MG63 (cell line): ENCODE measurements at regions not wholly inside any gene's neighbourhood (a gene's known extent, or its start where the extent isn't known, plus 50 kb on each side); places are given as distances from the start of the nearest gene placed in this dataset.
"Not testable (repeated sequence)": the region's sequence is repeated elsewhere in the genome, so short reads cannot be mapped to it uniquely, and the experiment has no call there.

Source experiments
- DNase-seq: peaks from one replicate; pipeline ENCODE4 v3.0.0-alpha.2; 2020
- H3K27me3 ChIP-seq: fragments of 250-450 bp; sonication (Bioruptor Pico); 2 replicates; pipeline ENCODE4 v1.5.1; 2020; ENCODE audit warnings: mild to moderate bottlenecking, moderate library complexity
- H3K36me3 ChIP-seq: fragments of 250-450 bp; sonication (Bioruptor Pico); 2 replicates; pipeline ENCODE4 v1.5.1; 2020; ENCODE audit warnings: mild to moderate bottlenecking, moderate library complexity
- H3K4me3 ChIP-seq: fragments of 250-450 bp; sonication (Bioruptor Pico); 2 replicates; pipeline ENCODE4 v1.5.1; 2020; ENCODE audit warnings: mild to moderate bottlenecking, moderate library complexity
- H3K9me3 ChIP-seq: fragments of 250-450 bp; sonication (Bioruptor Pico); 2 replicates; pipeline ENCODE4 v1.5.1; 2020; ENCODE audit warnings: mild to moderate bottlenecking, moderate library complexity

DNA sequence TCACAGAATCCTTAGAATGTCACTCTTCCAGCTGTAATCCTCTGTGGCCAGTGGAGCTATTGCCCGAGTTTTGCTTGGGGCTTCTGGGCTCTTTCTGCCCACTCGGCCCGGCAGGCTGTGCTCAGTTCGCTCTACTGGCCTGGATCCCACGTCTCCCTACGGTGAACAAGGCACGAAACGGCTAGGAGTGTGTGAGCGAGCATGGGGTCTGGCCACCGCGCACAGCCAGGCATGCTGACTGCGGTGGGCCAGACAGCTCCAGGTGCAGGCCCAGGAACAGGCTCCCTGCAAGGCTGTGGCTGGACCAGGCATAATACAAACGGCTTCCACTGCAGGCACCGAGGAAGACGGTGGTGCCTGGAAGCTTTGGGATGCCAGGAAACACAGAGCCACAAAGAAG, 2035.5 kb upstream of the ACO1 start:
- Histone ChIP-seq H3K9me3 (no peaks in the 10 kb centered on the region), H3K27me3 (no peaks in the 10 kb centered on the region), H3K36me3 (no peaks in the 10 kb centered on the region), H3K4me3 (no peak overlapping the region)
- no peak for DNase-seq

DNA sequence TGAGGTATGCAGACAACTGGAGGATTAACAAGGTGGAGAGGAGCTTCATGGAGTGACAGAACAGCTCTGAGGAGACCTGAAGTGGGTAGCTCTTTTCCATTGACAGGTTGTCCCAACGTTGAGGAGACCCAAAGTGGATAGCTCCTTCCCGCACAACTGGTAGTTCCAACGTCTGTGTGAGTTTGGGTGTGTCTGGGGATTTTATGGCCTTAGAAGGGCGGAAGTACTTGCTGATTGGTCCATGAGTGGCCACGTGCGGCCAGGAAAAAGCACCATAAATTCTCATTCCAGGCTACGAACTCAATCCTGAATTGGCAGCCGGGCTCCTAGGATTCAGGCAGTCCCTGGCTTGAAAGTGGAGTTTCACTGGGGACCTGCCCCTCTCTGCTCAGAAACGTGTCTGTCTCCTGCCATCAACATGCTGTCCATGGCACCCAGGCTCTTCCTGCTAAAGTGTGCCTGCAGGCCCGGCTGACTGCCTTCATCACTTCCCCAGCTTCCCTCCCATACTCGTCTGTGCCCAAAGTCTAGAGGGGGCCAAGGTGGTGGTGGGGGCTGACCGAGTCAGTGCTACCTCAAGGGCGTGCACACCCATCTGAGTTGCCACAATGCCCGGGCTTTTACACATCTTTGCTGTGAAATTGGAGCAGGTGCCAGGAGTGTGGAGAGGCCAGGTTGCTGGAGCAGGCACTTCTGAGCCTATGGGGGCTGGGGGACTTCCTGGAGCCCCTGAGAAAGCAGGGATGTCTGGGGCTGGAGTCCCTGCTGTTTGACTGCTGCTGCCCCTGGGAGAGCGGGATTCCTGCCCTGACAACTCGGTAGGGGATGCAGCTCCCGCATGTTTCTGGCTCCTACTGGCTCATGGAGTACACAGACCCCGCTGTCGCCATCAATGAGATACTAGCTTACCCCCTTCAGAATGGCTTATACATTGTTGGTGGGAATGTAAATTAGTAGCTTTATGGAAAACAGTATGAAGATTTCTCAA, 2034.6 kb upstream of the ACO1 start:
- no peaks in the 10 kb centered on the region for H3K36me3 ChIP-seq
- H3K9me3 ChIP-seq: no peaks in the 10 kb centered on the region
- no peak for DNase-seq

DNA sequence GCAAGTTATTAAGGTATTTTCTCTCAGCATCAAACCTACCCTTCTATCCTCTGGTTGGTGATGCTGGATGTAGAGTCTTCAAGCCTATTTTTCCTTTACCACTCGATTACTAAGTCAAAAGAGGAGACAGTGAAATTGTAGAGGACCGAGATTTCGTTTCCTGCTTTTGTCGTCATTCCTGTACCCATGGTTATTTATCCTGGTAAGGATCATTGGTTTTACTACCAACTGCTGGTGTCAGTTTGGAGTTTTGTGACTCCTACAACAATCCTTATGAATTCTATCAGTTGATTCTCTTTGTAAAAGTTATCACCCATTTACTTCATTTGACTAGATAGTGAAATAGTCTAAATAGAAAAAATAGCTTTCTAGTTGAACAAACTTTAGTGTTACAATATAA, 2028.2 kb upstream of the ACO1 start:
- Histone ChIP-seq H3K27me3 (no peaks in the 10 kb centered on the region), H3K9me3 (no peaks in the 10 kb centered on the region), H3K36me3 (no peaks in the 10 kb centered on the region), H3K4me3 (peak overlapping the region; percentile 23; the same call in 1 of the 2 replicates)
- DNase-seq: no peak

More for the DNA sequence above, 2034.6 kb upstream of the ACO1 start:
- Histone ChIP-seq H3K27me3 (no peaks in the 10 kb centered on the region), H3K4me3 (no peak overlapping the region)

DNA sequence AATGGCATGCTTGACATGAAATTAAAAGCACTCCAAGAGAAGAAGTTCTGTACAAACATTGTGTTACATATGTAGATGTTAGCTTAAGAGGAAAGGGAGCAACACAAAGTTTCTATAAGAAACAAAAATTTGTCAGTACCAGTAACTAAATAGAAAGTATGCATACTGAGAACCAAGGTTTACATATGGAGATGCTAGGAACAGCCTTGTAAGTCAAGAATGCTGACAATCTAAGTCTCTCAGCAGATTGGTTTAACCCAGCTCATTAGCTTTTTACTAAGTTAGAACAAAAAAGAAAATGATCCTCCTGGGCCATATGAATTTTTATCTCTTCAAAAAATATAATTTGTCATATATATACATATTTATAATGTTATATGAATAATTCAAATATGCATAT, 2022.1 kb upstream of the ACO1 start:
- Histone ChIP-seq H3K4me3 (no peak overlapping the region), H3K9me3 (no peaks in the 10 kb centered on the region), H3K36me3 (no peaks in the 10 kb centered on the region), H3K27me3 (no peaks in the 10 kb centered on the region)
- DNase-seq: no peak

DNA sequence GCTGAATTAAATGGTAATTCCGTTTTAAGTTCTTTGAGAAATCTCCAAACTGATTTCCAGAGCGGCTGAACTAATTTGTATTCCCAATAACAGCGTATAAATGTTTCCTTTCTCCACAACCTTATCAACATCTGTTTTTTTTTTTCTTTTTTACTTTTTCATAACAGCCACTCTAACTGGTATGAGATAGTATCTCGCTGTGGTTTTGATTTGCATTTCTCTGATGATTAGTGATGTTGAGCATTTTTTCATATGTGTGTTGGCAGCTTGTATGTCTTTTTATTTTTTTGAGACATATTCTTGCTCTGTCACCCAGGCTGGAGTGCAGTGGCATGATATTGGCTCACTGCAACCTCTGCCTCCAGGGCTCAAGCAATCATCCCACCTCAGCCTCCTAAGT, 2018.3 kb upstream of the ACO1 start:
- not testable (repeated sequence) for H3K36me3 ChIP-seq, DNase-seq, H3K27me3 ChIP-seq, H3K9me3 ChIP-seq, H3K4me3 ChIP-seq

DNA sequence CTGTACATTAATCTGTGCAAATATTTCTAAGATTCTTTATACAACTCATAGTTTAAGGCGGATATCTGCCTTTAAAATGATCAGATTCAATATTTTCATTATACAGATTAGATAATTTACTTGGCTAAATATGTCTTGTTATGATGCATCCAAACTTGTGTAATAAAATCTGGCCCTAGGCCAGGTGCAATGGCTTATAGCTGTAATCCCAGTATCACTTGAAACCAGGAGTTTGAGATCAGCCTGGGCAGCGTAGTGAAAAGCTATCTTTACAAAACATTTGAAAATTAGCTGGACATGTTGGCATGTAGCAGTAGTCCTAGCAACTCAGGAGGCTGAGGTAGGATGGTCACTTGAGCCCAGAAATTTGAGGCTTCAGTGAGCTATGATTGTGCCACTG, 2002.2 kb upstream of the ACO1 start:
- Histone ChIP-seq H3K36me3 (no peaks in the 10 kb centered on the region), H3K4me3 (no peak overlapping the region), H3K9me3 (no peaks in the 10 kb centered on the region), H3K27me3 (no peaks in the 10 kb centered on the region)
- no peak for DNase-seq

DNA sequence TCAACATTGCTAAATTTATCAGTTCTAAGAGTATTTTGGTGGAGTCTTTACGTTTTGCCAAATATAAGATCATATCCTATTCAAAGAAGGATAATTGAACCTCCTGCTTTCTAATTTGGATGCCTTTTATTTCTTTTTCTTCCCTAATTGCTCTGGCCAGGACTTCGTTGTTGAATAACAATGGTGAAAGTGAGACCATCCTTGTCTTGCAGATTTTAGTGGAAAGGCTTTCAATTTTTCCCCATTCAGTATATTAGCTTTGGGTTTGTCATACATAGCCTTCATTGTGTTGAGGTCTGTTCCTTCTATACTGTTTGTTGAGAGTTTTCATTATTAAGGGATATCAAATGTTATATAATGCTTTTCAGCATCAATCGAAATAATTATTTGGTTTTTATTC, 1974.2 kb upstream of the ACO1 start:
- Histone ChIP-seq H3K36me3 (no peaks in the 10 kb centered on the region), H3K4me3 (no peak overlapping the region), H3K27me3 (no peaks in the 10 kb centered on the region), H3K9me3 (no peaks in the 10 kb centered on the region)
- DNase-seq: no peak

DNA sequence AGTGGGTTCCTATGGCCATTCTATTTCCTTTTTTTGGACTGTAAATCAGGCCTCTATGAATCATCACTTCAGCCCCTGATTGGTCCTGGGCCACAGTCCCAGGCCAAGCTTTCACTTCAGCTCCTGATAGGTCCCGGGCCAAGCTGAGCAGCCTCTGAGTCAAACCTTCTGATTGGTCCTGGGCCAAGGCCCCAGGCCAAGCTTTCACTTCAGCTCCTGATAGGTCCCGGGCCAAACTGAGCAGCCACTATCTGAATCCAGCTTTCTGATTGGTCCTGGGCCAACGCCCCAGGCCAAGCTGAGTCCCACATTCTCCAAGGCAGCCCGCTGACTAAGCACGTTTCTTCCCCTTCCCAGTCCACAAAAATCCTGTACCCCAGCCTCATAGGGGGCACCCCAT, 1972.9 kb upstream of the ACO1 start:
- Histone ChIP-seq H3K27me3 (no peaks in the 10 kb centered on the region), H3K4me3 (no peak overlapping the region), H3K36me3 (no peaks in the 10 kb centered on the region), H3K9me3 (no peaks in the 10 kb centered on the region)
- DNase-seq: peak; percentile 27

DNA sequence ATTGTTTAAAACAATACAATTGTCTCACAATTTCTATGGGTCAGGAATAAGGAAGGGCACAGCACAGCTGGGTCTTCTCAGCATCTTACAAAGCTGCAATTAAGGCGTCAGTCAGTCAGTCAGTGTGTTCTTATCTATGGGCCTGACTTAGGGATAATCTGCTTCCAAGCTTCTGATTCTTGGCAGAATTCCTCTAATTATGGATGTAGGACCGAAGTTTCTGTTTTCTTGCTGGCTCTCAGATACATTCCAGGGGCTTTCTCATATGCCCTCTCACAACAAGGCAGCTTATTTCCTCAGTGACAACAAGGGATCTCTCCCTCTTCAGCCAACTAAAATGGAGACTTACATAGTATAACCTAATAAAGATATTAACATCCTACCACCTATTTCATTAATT, 1925.3 kb upstream of the ACO1 start:
- Histone ChIP-seq H3K27me3 (no peaks in the 10 kb centered on the region), H3K4me3 (no peak overlapping the region), H3K36me3 (no peaks in the 10 kb centered on the region), H3K9me3 (no peaks in the 10 kb centered on the region)
- no peak for DNase-seq

DNA sequence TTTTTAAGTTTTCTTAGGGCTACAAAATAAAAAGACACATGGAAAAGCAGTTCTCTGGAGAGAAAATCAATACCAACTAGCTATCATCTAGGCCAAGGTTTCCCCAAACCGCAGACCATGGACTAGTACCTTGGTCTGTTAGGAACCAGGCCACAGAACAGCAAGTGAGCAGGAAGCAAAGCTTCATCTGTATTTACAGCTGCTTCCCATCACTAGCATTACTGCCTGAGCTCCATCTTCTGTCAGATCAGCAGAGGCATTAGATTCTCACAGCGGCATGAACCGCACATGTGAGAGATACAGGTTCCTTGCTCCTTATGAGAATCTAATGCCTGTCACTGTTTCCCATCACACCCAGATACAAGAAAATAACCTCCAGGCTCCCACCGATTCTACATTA, 1907.6 kb upstream of the ACO1 start:
- no peaks in the 10 kb centered on the region for H3K36me3 ChIP-seq
- H3K9me3 ChIP-seq: no peaks in the 10 kb centered on the region
- no peaks in the 10 kb centered on the region for H3K27me3 ChIP-seq
- no peak overlapping the region for H3K4me3 ChIP-seq
- DNase-seq: no peak

DNA sequence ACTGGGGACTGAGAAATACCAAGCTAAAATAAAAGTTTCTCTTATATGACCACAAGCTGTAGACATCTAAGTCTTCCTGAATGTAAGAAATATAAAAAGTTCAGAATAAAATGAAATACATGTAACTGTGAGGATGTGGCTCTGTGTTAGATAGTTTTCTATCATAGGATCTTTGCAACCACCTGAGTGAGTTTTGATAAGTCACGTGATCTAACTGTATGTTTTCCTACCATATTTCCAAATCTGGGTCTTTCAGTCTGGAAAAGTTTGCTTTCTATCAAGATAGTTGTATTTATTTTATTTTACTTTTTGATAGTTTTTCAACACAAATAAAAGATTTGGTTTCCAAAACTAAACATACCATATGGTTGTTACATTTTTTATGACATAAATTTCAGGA, 1905.8 kb upstream of the ACO1 start:
- Histone ChIP-seq H3K4me3 (no peak overlapping the region), H3K9me3 (no peaks in the 10 kb centered on the region), H3K36me3 (no peaks in the 10 kb centered on the region), H3K27me3 (no peaks in the 10 kb centered on the region)
- DNase-seq: no peak

DNA sequence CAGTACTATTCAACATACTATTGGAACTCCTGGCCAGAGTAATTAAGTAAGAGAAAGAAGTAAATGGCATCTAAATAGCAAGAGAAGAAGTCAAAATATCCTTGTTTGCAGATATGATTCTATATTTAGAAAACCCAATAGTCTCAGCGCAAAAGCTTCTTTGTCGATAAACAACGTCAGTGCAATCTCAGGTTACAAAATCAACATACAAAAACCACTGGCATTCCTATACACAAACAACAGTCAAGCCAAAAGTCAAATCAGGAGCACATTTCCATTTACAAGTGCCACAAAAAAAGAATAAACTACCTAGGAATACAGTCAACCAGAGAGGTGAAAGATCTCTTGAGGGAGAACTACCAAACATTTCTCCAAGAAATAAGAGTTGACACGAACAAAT, 1901.9 kb upstream of the ACO1 start:
- DNase-seq: no peak
- H3K36me3 ChIP-seq: no peaks in the 10 kb centered on the region
- no peaks in the 10 kb centered on the region for H3K9me3 ChIP-seq
- H3K4me3 ChIP-seq: no peak overlapping the region
- no peaks in the 10 kb centered on the region for H3K27me3 ChIP-seq

DNA sequence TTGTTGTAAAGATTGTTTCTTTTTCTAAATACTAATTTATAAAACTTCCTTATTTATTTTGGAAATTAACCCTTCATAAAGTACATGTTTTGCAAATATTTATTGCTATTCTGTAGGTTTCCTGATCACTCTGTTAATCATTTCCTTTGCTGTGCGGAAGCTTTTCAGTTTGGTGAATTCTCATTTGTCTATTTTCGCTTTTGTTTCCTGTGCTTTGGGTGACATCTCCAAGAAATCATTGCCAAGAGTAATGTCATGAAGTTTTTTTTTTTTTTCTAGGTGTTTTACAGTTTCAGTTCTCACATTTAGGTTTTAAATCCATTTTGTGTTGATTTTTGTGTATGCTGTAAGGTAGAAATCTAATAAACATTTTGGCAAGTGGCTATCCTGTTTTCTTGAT, 1899.8 kb upstream of the ACO1 start:
- H3K4me3 ChIP-seq: no peak overlapping the region
- H3K36me3 ChIP-seq: no peaks in the 10 kb centered on the region
- no peak for DNase-seq
- H3K27me3 ChIP-seq: no peaks in the 10 kb centered on the region
- no peaks in the 10 kb centered on the region for H3K9me3 ChIP-seq

DNA sequence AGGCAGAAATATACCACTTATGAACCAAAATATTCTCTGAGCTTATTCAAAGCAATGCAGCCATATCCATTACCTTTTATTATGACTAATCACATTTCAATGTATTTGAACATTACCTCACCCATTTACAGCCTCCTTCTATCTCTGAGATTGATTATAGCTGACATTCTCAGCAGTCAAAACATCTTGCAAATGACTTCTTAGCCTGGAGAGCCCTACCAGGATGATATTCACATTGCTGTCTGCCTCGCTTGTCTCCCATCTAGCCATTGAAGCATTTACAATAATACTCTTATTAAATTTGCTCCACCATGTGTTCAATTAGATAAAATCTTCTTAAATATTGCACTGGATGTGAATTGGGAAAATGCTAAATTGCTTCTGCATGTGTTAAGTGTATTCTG, 1879.9 kb upstream of the ACO1 start:
- DNase-seq: no peak
- no peaks in the 10 kb centered on the region for H3K27me3 ChIP-seq

DNA sequence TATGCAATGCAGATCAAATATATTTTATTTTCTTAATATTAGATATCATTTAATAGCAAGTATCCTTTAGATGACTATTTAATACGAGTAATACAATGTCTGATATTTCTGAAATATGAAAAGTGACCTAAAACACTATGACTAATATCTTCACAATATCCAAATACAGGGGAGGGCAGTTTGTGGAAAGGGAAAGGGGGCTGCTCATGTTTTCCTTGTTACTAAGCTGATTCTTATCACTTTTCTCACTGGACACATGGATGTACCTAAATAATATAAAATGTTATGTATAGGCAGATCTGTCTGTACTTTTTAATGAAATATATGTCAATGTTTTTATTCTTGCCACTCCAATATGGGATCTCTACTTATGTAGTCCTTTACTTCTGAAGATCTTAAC, 1879.1 kb upstream of the ACO1 start:
- DNase-seq: no peak
- Histone ChIP-seq H3K9me3 (no peaks in the 10 kb centered on the region), H3K4me3 (no peak overlapping the region), H3K36me3 (no peaks in the 10 kb centered on the region), H3K27me3 (no peaks in the 10 kb centered on the region)

More for the DNA sequence above, 1879.9 kb upstream of the ACO1 start:
- H3K9me3 ChIP-seq: no peaks in the 10 kb centered on the region
- H3K36me3 ChIP-seq: no peaks in the 10 kb centered on the region
- H3K4me3 ChIP-seq: no peak overlapping the region

DNA sequence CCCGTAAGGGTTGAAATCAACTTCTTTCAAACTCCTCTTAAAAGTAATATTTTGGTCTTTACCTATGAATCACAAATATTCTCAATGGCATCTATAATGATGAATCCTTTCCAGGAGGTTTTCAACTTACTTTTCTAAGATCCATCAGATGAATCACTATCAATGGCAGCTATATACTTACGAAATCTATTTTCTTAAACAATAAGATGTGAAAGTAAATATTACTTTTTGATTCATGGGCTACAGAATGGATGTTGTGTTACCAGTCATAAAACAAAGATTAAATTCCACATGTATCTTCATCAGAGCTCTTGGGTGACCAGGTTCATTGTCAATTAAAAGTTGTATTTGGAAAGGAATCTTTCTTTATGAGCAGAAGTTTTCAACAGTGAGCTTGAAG, 1877.7 kb upstream of the ACO1 start:
- no peak for DNase-seq
- Histone ChIP-seq H3K36me3 (no peaks in the 10 kb centered on the region), H3K4me3 (no peak overlapping the region), H3K9me3 (no peaks in the 10 kb centered on the region), H3K27me3 (no peaks in the 10 kb centered on the region)

DNA sequence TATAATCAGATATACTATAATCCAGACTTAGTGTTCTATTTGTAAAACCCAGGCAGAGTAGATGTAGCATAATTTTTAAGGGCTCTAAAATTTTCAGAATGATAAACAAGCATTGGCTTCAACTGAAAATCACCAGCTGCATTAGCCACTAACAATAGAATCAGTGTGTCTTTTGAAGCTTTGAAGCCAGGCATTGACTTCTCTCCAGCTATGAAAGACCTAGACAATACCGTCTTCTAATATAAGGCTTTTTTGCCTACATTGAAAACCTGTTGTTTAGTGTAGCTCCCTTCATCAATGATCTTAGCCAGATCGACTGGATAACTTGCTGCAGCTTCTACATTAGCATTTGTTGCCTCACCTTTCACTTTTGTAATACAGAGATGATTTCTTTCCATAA, 1877.3 kb upstream of the ACO1 start:
- no peak for DNase-seq
- H3K9me3 ChIP-seq: no peaks in the 10 kb centered on the region
- H3K27me3 ChIP-seq: no peaks in the 10 kb centered on the region
- H3K4me3 ChIP-seq: no peak overlapping the region
- no peaks in the 10 kb centered on the region for H3K36me3 ChIP-seq

DNA sequence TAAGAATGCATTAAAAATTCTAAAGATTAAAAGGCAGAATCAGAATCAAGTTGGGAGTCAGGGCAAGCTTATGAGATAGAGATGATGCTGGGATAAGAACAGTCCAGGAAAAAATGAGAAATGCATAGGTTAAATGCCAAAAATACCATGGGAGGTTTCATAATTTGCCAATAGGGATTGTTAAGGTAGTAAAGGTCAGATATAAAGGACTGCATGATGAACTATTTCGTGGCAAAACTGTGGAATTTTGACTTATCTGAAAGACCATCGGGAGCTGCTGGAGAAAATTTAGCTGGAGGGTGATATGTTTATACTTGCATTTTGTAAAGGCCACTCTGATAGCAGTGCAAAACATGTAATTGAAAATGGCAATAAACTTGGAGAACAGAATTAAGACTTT, 1872.8 kb upstream of the ACO1 start:
- no peaks in the 10 kb centered on the region for H3K27me3 ChIP-seq
- no peak overlapping the region for H3K4me3 ChIP-seq
- no peaks in the 10 kb centered on the region for H3K9me3 ChIP-seq
- no peaks in the 10 kb centered on the region for H3K36me3 ChIP-seq
- DNase-seq: no peak
